Amniotic stem cell (primary cell): ENCODE measurements at regions not wholly inside any gene's neighbourhood (a gene's known extent, or its start where the extent isn't known, plus 50 kb on each side); places are given as distances from the start of the nearest gene placed in this dataset.
"Not testable (repeated sequence)": the region's sequence is repeated elsewhere in the genome, so short reads cannot be mapped to it uniquely, and the experiment has no call there.

Experiments
- DNase-seq: peaks from one replicate; lab custom pipeline; 2025; lab: John Stamatoyannopoulos, UW

DNA sequence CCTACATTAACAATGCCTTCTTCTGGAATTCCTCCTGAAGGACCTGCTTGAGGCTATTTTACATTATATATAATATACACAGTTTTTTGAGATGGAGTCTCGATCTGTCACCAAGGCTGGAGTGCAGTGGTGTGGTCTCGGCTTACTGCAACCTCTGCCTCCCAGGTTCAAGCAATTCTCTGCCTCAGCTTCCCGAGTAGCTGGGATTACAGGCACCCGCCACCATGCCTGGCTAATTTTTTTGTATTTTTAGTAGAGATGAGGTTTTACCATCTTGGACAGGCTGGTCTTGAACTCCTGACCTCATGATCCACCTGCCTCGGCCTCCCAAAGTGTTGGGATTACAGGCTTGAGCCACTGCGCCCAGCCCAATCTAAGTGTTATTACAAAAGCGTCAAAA is 71.9 kb upstream of the PRR23C start:
- DNase-seq, result not testable (repeated sequence)

- no peak for DNase-seq
Measured at GRCh38 chr3:139117136-139117675, 72.5 kb upstream of the PRR23C start.

GRCh38 chr3:139117883-139118760 is 73.4 kb upstream of the PRR23C start:
- DNase-seq, result no peak

GRCh38 chr3:139118835-139119234 is 74.1 kb upstream of the PRR23C start:
- no peak for DNase-seq

GRCh38 chr3:139119331-139120025 is 74.8 kb upstream of the PRR23C start:
- no peak for DNase-seq

- DNase-seq, result peak; percentile 24
Measured at GRCh38 chr3:139120086-139121056, 75.7 kb upstream of the PRR23C start.

GRCh38 chr3:139121513-139122220 is 77.0 kb upstream of the PRR23C start:
- no peak for DNase-seq

DNA sequence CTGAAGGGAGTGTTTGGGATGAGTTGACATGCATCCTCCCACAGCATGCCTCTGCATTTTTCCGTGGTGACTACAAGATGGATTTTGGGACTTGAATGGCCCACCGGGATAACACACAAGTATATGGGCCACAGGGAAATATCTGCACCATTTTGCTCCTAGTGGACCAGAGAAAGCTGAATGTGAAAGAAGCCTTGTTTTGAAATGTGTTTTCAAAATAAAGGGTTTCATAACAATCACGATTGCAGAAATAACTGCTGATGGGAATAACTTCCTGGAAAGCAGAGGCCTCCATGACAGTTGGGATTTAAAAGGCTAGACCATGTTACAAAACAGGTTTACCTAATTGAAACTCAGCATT is 77.5 kb upstream of the PRR23C start:
- no peak for DNase-seq

- DNase-seq, result no peak
Measured at GRCh38 chr3:139122612-139123011, 77.9 kb upstream of the PRR23C start.

DNA sequence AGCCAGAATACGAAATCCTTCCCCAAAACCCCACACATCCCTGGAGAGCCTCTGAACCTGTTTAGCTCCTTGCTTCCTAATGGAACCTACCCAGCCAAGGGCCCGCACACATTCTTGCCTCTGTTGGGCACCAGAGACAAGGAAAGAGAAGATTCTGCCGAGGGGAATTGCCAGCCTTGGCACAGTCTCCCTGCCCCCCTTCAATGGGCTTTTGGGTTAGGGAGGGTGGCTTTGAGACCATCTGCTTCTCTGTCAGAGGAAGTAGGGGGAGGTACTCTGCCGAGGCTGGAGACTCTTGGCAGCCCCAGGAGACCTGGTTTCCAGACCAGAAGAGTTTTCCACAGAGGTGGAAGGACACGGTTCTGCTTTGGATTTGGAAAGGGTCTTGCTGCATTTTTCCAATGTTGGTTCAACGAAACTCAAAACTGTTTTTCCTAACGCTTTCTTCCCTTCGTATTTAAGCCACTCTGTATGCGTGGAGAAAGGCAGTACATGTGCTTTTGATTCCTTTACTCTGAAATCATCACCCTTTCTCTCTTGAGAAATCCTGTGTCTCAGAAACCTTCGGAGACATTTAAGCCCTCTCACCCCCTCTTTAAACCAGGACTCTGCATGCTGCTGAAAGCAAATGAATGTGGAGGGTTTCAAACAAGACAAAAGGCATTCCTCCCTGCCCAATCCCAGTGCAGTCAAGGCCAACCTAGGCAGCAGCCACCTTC is 78.8 kb upstream of the PRR23C start:
- no peak for DNase-seq

DNA sequence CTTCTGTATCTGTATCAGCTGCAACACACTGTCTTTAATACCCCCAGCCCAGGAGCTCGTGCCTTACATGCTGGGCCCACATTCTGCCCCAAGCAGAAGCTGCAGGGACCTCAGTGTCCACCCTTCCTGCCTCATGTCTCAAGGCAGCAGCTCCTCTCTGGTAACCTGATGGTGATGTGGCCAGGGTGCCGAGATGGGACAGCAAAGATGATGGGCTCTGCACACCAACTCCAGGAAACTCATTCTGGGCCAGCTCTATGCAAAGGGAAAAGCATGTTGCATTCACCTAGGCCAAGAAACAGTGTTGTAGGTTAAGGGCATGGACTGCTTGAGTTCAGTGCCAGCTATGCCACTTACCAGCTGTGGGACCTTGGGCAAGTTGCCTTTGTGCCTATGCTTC is 79.5 kb upstream of the PRR23C start:
- DNase-seq, result no peak

- DNase-seq, result no peak
Measured at GRCh38 chr3:139127101-139127500, 82.4 kb upstream of the PRR23C start.

GRCh38 chr3:139127629-139128028 is 82.9 kb upstream of the PRR23C start:
- DNase-seq, result not testable (repeated sequence)

GRCh38 chr3:139128803-139129202 is 84.1 kb upstream of the PRR23C start:
- no peak for DNase-seq

GRCh38 chr3:139129892-139130291 is 85.2 kb upstream of the PRR23C start:
- DNase-seq, result no peak

GRCh38 chr3:139130390-139131140 is 85.9 kb upstream of the PRR23C start:
- no peak for DNase-seq

GRCh38 chr3:139131951-139132350 is 87.3 kb upstream of the PRR23C start:
- no peak for DNase-seq

GRCh38 chr3:139132976-139133375 is 88.3 kb upstream of the PRR23C start:
- DNase-seq, result no peak

GRCh38 chr3:139134678-139135372 is 90.1 kb upstream of the PRR23C start:
- no peak for DNase-seq
